Erythroblast (primary cell): ENCODE measurements at regions not wholly inside any gene's neighbourhood (a gene's known extent, or its start where the extent isn't known, plus 50 kb on each side); places are given as distances from the start of the nearest gene placed in this dataset.

Source experiments
- GATA1 ChIP-seq: IDR thresholded peaks from 2 replicates; pipeline ENCODE4 v1.6.1; 2011; ENCODE audit warnings: low read depth, mild to moderate bottlenecking, control low read depth, low read length, moderate library complexity
- POLR2A ChIP-seq: IDR thresholded peaks from 2 replicates; pipeline ENCODE4 v1.6.1; 2011; ENCODE audit warnings: mild to moderate bottlenecking, low read length

GRCh38 chr5:86999951-87000350 is 267.7 kb upstream of the RASA1 start:
- TF ChIP-seq POLR2A (no peak), GATA1 (no peak)
